ENCODE measurements at regions not wholly inside any gene's neighbourhood (a gene's known extent, or its start where the extent isn't known, plus 50 kb on each side); places are given as distances from the start of the nearest gene placed in this dataset.
"Not testable (repeated sequence)": the region's sequence is repeated elsewhere in the genome, so short reads cannot be mapped to it uniquely, and the experiment has no call there.

DNA sequence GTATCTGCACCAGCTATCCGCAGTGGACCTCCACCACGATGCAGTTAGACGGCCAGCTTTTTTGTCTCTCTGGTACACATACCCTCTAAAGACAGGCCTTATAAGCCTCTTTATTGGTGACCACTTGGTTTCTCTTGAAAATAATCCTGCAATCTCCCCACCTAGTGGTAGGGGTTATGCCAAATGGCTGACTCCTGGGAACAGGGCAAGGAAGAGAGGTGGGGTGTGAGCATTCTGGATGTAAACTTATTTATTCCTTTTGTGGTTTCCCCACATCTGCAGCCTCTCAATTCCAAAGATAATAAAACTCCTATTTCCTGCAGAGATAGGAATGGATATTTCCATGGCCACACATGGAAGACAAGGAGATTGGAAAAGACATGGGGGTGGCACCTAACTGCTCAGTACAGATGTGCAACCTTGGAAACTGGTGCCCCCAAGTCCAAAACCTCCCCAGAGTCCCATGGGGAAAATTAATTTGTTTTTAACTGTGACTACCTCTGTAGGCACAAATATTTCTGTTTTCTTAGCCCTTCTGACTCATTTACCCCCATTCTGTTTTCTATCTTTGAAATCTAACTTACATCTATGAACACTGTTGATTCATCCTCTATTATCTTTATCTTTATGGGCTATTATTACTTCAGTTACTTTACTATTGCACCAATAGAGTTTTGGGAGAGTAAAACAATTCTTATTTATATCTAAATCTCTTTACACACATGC lies 112.7 kb upstream of the TSHZ3 start:
- no peak for DNase-seq (ENCODE audit: low spot score in 2 of 2)
- in situ Hi-C loops (cut with MboI; ENCODE audit: low sequenced_read_pairs) = no loop called here

DNA sequence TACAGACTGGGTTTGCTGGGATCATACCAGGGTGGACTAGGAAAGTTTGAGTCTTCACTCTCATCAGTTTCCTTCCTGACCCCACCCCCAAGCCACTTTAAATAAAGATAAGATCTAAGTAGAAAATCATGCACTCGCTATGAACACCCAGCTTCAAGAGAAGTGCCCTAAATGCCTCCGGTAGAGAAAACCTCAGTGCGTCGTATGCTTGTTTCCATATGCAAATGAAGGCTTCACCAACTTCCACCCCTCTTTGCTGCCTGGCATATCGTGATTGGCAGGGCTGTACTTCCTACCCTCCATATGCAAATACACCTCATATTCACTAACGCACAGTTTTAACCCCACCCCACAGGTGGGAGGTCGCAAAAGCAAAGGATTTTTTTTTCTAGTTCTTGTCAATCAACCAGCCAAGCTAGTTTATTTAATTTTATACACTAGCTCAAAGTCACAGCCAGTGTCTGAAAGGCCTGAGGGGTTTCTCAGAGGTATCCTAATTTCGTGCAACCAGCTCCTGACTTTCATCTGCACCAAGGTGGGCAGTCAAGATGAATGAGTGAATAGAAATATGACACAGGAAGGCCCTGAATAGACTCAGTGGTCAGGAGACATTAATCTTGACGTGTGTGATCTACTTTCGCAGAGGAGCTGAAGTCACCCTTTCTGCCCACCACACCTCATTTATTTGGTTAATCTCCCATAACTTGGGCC lies 121.1 kb upstream of the TSHZ3 start:
- in situ Hi-C loops (cut with MboI; ENCODE audit: low sequenced_read_pairs) = no loop called here
- Histone ChIP-seq H3K27me3 (ENCODE audit: low read depth) (no peaks in the 10 kb centered on the region), H3K36me3 (replicated peaks) (no peaks in the 10 kb centered on the region), H3K9me3 (no peaks in the 10 kb centered on the region), H3K4me3 (no peak overlapping the region), H3K4me1 (no peaks in the 10 kb centered on the region)
- DNase-seq (ENCODE audit: low spot score in 2 of 2) = no peak

More for the DNA sequence above, 112.7 kb upstream of the TSHZ3 start:
- no peaks in the 10 kb centered on the region for H3K36me3 ChIP-seq (replicated peaks)
- no peaks in the 10 kb centered on the region for H3K27me3 ChIP-seq (ENCODE audit: low read depth)
- H3K4me1 ChIP-seq = no peaks in the 10 kb centered on the region
- no peaks in the 10 kb centered on the region for H3K9me3 ChIP-seq
- no peak overlapping the region for H3K4me3 ChIP-seq

GRCh38 chr19:31470952-31471351 lies 121.7 kb upstream of the TSHZ3 start:
- Histone ChIP-seq H3K27me3 (ENCODE audit: low read depth) (no peaks in the 10 kb centered on the region), H3K9me3 (no peaks in the 10 kb centered on the region), H3K4me1 (no peaks in the 10 kb centered on the region), H3K4me3 (no peak overlapping the region), H3K36me3 (replicated peaks) (no peaks in the 10 kb centered on the region)
- in situ Hi-C loops (cut with MboI; ENCODE audit: low sequenced_read_pairs) = no loop called here
- no peak for DNase-seq (ENCODE audit: low spot score in 2 of 2)

DNA sequence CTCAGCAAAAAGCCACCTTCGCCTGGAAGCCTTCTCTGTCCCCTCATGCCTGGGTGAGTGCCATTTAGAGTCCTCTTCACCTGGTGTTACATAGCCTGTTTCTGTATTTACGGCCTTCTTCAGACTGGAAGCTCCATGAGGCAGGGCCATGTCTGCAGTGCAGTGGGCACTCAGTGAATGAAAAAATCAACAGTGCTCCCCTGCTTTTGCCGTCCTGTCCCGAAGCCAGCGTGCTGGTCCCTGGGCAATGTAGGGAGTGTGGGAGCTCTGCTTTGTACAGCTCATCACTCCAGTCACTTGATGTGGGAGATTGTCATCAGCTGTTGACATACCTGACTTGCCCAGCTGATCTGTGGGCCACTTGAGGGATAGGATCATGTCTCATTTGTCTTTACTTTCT lies 129.0 kb upstream of the TSHZ3 start:
- Histone ChIP-seq H3K27me3 (ENCODE audit: low read depth) (no peaks in the 10 kb centered on the region), H3K4me3 (no peak overlapping the region), H3K4me1 (no peaks in the 10 kb centered on the region), H3K36me3 (replicated peaks) (no peaks in the 10 kb centered on the region), H3K9me3 (no peaks in the 10 kb centered on the region)
- in situ Hi-C loops (cut with MboI; ENCODE audit: low sequenced_read_pairs) = no loop called here
- DNase-seq (ENCODE audit: low spot score in 2 of 2) = no peak

- in situ Hi-C loops (cut with MboI; ENCODE audit: low sequenced_read_pairs) = no loop called here
- DNase-seq (ENCODE audit: low spot score in 2 of 2) = no peak
Measured at GRCh38 chr19:31483226-31483857, 134.1 kb upstream of the TSHZ3 start.

DNA sequence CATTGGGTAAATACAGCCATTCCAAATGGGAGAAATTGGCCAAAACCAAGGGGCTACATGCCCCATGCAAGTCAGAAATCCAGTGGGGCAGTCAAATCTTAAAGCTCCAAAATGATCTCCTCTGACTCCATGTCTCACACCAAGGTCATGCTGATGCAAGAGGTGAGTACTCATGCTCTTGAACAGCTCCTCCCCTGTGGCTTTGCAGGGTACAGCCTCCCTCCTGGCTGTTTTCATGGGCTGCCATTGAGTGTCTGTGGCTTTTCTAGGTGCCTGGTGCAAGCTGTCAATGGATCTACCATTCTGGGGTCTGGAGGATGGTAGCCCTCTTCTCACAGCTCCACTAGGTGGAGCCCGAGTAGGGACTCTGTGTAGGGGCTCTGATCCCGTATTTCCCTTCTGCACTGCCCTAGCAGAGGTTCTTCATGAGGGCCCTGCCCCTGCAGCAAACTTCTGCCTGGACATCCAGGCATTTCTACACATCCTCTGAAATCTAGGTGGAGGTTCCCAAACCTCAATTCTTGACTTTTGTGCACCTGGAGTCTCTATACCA lies 135.7 kb upstream of the TSHZ3 start:
- H3K4me3 ChIP-seq; H3K27me3 ChIP-seq (ENCODE audit: low read depth); DNase-seq (ENCODE audit: low spot score in 2 of 2); H3K36me3 ChIP-seq (replicated peaks); H3K9me3 ChIP-seq; in situ Hi-C loops (cut with MboI; ENCODE audit: low sequenced_read_pairs); H3K4me1 ChIP-seq: not testable (repeated sequence)

More at GRCh38 chr19:31483226-31483857, 134.1 kb upstream of the TSHZ3 start:
- Histone ChIP-seq H3K4me1 (no peaks in the 10 kb centered on the region), H3K36me3 (replicated peaks) (no peaks in the 10 kb centered on the region), H3K4me3 (no peak overlapping the region), H3K27me3 (ENCODE audit: low read depth) (no peaks in the 10 kb centered on the region), H3K9me3 (no peaks in the 10 kb centered on the region)

DNA sequence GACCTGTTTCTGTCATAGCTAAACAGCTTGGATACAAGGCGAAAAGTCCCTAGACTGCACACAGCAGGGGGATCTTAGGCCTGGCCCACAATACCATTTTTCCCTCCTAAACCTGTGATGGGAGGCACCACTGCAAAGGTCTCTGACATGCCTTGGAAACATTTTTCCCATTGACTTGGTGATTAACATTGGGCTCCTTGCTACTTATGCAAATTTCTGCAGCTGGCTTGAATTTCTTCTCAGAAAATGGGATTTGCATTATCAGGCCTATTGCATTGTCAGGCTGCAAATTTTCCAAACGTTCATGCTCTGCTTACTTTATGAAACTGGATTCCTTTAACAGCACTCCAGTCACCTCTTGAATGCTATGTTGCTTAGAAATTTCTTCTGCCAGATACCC lies 136.2 kb upstream of the TSHZ3 start:
- H3K27me3 ChIP-seq (ENCODE audit: low read depth) = no peaks in the 10 kb centered on the region
- in situ Hi-C loops (cut with MboI; ENCODE audit: low sequenced_read_pairs) = no loop called here
- no peaks in the 10 kb centered on the region for H3K9me3 ChIP-seq
- DNase-seq (ENCODE audit: low spot score in 2 of 2) = no peak
- H3K4me3 ChIP-seq = no peak overlapping the region
- no peaks in the 10 kb centered on the region for H3K4me1 ChIP-seq
- no peaks in the 10 kb centered on the region for H3K36me3 ChIP-seq (replicated peaks)

GRCh38 chr19:31491242-31491641 lies 142.0 kb upstream of the TSHZ3 start:
- Histone ChIP-seq H3K4me3 (no peak overlapping the region), H3K36me3 (replicated peaks) (no peaks in the 10 kb centered on the region), H3K27me3 (ENCODE audit: low read depth) (no peaks in the 10 kb centered on the region), H3K4me1 (no peaks in the 10 kb centered on the region), H3K9me3 (no peaks in the 10 kb centered on the region)
- in situ Hi-C loops (cut with MboI; ENCODE audit: low sequenced_read_pairs) = no loop called here
- no peak for DNase-seq (ENCODE audit: low spot score in 2 of 2)

GRCh38 chr19:31492050-31492449 lies 142.8 kb upstream of the TSHZ3 start:
- Histone ChIP-seq H3K4me3 (no peak overlapping the region), H3K27me3 (ENCODE audit: low read depth) (no peaks in the 10 kb centered on the region), H3K9me3 (no peaks in the 10 kb centered on the region), H3K4me1 (no peaks in the 10 kb centered on the region), H3K36me3 (replicated peaks) (no peaks in the 10 kb centered on the region)
- no peak for DNase-seq (ENCODE audit: low spot score in 2 of 2)
- in situ Hi-C loops (cut with MboI; ENCODE audit: low sequenced_read_pairs) = no loop called here

GRCh38 chr19:31496076-31496475 lies 146.8 kb upstream of the TSHZ3 start:
- no peaks in the 10 kb centered on the region for H3K9me3 ChIP-seq
- in situ Hi-C loops (cut with MboI; ENCODE audit: low sequenced_read_pairs) = no loop called here

GRCh38 chr19:31497709-31498108 lies 148.5 kb upstream of the TSHZ3 start:
- Histone ChIP-seq H3K36me3 (replicated peaks) (no peaks in the 10 kb centered on the region), H3K9me3 (no peaks in the 10 kb centered on the region), H3K4me1 (no peaks in the 10 kb centered on the region), H3K4me3 (no peak overlapping the region), H3K27me3 (ENCODE audit: low read depth) (no peaks in the 10 kb centered on the region)
- in situ Hi-C loops (cut with MboI; ENCODE audit: low sequenced_read_pairs) = no loop called here
- DNase-seq (ENCODE audit: low spot score in 2 of 2) = no peak

More at GRCh38 chr19:31496076-31496475, 146.8 kb upstream of the TSHZ3 start:
- no peaks in the 10 kb centered on the region for H3K36me3 ChIP-seq (replicated peaks)
- no peak for DNase-seq (ENCODE audit: low spot score in 2 of 2)
- H3K4me3 ChIP-seq = no peak overlapping the region
- H3K4me1 ChIP-seq = no peaks in the 10 kb centered on the region
- no peaks in the 10 kb centered on the region for H3K27me3 ChIP-seq (ENCODE audit: low read depth)

GRCh38 chr19:31498781-31499180 lies 149.5 kb upstream of the TSHZ3 start:
- DNase-seq (ENCODE audit: low spot score in 2 of 2) = no peak
- in situ Hi-C loops (cut with MboI; ENCODE audit: low sequenced_read_pairs) = no loop called here

GRCh38 chr19:31499281-31500196 lies 150.3 kb upstream of the TSHZ3 start:
- in situ Hi-C loops (cut with MboI; ENCODE audit: low sequenced_read_pairs) = no loop called here
- H3K27me3 ChIP-seq (ENCODE audit: low read depth) = no peaks in the 10 kb centered on the region
- no peaks in the 10 kb centered on the region for H3K36me3 ChIP-seq (replicated peaks)
- H3K4me1 ChIP-seq = no peaks in the 10 kb centered on the region
- H3K9me3 ChIP-seq = no peaks in the 10 kb centered on the region
- DNase-seq (ENCODE audit: low spot score in 2 of 2) = no peak
- H3K4me3 ChIP-seq = no peak overlapping the region

More at GRCh38 chr19:31498781-31499180, 149.5 kb upstream of the TSHZ3 start:
- H3K9me3 ChIP-seq = no peaks in the 10 kb centered on the region
- H3K36me3 ChIP-seq (replicated peaks) = no peaks in the 10 kb centered on the region
- no peaks in the 10 kb centered on the region for H3K4me1 ChIP-seq
- H3K27me3 ChIP-seq (ENCODE audit: low read depth) = no peaks in the 10 kb centered on the region
- no peak overlapping the region for H3K4me3 ChIP-seq
